ENCODE measurements at regions not wholly inside any gene's neighbourhood (a gene's known extent, or its start where the extent isn't known, plus 50 kb on each side); places are given as distances from the start of the nearest gene placed in this dataset.

- no peak for TF ChIP-seq CHD7 (IDR thresholded peaks at IDR 0.05; ENCODE audit: insufficient replicate concordance, low read length)
- no peak for TF ChIP-seq SUZ12 (IDR thresholded peaks at IDR 0.05; ENCODE audit: low read length)
- TF ChIP-seq CBX8 (IDR thresholded peaks at IDR 0.05; ENCODE audit: borderline replicate concordance, low read depth, low read length) = no peak
- TF ChIP-seq BRCA1 (IDR thresholded peaks at IDR 0.05; ENCODE audit: low read depth, low read length) = no peak
- TF ChIP-seq KDM1A (IDR thresholded peaks at IDR 0.05; ENCODE audit: borderline replicate concordance, low read length) = no peak
- no peak for TF ChIP-seq POLR2A (IDR thresholded peaks at IDR 0.05; ENCODE audit: control extremely low read depth in 1 of 2, low read depth in 2 of 2, low read length in 2 of 2)
- TF ChIP-seq BCL11A (IDR thresholded peaks at IDR 0.05; ENCODE audit: low read depth in 2 of 2, low read length in 2 of 2) = no peak
- no peak for TF ChIP-seq SP1 (IDR thresholded peaks at IDR 0.05; ENCODE audit: low read depth, low read length)
- TF ChIP-seq TAF7 (optimal IDR thresholded peaks at IDR 0.05; ENCODE audit: borderline replicate concordance, low read depth, low read length) = no peak
- TF ChIP-seq YY1 (IDR thresholded peaks at IDR 0.05; ENCODE audit: low read depth, low read length) = no peak
- no peak for TF ChIP-seq SP2 (IDR thresholded peaks at IDR 0.05; ENCODE audit: low read length)
- TF ChIP-seq ASH2L (IDR thresholded peaks at IDR 0.05; ENCODE audit: low read length) = no peak
- TF ChIP-seq TCF12 (IDR thresholded peaks at IDR 0.05; ENCODE audit: low read depth, low read length) = no peak
These were observed 147.6 kb downstream of the MIAT start (continued) for GRCh38 chr22:26804911-26805539.

All from H1 (cell line).